ENCODE measurements at regions not wholly inside any gene's neighbourhood (a gene's known extent, or its start where the extent isn't known, plus 50 kb on each side); places are given as distances from the start of the nearest gene placed in this dataset.
"Not testable (repeated sequence)": the region's sequence is repeated elsewhere in the genome, so short reads cannot be mapped to it uniquely, and the experiment has no call there.

DNA sequence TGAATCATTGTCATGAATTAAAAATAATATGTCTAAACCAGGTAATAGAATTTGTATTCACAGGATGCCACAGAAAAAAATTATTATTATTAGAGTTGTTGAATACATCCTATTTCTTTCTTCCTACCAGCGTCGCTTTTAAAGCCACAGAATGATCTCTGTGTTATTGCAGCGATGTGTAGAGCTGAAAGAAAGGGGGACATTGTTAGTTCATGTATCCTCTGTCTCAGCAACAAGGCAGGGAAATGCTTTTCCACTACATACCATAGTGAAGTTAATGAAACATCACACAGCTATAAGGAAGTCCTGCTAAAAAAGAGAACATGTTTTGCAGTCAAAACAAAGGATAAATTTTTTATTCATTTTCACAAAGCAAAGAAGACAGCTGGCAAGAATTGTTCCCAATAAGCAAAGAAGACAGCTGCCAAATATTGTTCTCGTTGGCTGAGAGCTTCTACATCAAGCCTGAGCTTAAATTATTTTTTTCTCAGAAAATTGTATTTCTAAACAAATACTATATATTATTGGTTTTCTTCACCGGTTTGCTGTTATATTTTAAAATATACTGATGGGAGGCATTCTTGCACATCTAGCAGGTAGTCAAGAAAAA lies 1234.4 kb downstream of the SUCLG1 start:
- no peak for DNase-seq (ENCODE audit: low read depth, low spot score)
- no peak overlapping the region for H3K4me3 ChIP-seq (ENCODE audit: low read length)

DNA sequence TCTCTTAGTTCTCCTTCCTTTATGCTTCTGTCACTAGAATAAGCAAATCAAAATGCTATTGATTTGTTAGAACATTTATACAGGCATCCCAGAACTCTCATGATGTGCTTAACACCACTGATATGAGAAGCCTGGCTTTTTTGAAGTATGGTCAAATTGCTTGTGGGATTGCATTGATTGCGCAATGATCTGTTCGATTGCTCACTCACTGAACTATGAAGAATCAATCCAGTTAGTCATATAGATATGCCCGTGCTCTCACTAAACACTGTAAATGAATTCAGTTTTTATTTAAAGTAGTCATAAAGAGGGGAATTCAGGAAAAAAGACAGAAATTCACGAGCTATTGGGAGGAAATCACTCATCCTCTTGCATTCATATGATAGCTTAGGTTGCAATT lies 1237.8 kb downstream of the SUCLG1 start:
- no peak for DNase-seq (ENCODE audit: low read depth, low spot score)
- H3K4me3 ChIP-seq (ENCODE audit: low read length), result no peak overlapping the region

DNA sequence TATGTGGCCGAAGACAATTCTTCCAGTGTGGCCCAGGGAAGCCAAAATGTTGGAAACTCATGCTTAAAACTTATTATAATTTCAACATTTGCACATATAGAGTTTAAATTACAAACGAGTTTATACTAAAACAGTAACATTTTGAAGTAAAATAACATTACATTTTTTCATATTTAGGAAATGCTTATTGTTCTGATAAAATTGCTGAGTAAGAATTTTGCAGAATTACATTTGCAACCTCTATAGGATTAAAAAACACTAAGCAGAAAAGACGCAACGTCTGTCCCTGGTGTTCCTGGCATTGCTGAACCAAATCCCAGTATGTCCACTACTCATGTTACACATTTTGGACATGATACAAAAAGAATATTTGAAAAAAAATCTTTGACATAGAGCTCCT lies 1241.2 kb downstream of the SUCLG1 start:
- no peak for DNase-seq (ENCODE audit: low read depth, low spot score)
- no peak overlapping the region for H3K4me3 ChIP-seq (ENCODE audit: low read length)

DNA sequence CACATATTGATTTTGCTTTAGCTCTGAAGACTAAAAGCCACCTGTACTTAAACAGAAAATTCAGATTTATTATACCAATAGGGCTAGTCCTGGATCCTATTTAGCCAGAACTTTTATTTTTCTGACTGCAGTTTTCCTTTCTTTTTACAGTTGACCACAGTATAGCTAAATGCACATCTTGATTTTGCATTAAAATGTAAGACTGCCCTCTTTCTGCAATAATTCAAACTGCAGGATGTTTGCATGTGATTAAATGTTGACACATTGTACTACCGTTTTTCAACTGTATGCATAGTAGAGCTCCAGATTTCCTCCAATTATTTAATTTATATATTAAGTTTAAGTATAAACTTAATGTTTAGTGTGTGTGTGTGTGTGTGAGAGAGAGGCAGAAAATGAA lies 1262.9 kb downstream of the SUCLG1 start:
- DNase-seq (ENCODE audit: low read depth, low spot score), result peak; percentile 50
- H3K4me3 ChIP-seq (ENCODE audit: low read length), result no peak overlapping the region

DNA sequence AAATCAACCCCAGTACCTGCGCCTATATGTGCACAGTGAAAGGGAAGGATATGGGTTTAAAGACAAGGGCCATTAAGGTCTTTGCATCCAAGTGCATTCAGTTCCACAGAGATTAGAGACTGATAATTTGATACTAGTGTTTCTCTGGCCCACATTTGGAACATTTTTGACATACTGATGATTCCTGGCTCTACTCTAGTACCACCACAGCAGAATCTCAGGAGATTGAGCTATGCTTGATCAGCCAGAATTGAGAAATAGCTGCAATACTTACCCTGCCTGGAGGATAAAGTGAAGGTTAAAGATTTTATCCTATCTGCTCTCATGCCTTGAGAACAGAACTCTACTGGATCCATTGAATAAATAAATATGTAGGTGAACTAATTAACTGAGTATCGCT lies 1267.8 kb downstream of the SUCLG1 start:
- no peak overlapping the region for H3K4me3 ChIP-seq (ENCODE audit: low read length)
- no peak for DNase-seq (ENCODE audit: low read depth, low spot score)

DNA sequence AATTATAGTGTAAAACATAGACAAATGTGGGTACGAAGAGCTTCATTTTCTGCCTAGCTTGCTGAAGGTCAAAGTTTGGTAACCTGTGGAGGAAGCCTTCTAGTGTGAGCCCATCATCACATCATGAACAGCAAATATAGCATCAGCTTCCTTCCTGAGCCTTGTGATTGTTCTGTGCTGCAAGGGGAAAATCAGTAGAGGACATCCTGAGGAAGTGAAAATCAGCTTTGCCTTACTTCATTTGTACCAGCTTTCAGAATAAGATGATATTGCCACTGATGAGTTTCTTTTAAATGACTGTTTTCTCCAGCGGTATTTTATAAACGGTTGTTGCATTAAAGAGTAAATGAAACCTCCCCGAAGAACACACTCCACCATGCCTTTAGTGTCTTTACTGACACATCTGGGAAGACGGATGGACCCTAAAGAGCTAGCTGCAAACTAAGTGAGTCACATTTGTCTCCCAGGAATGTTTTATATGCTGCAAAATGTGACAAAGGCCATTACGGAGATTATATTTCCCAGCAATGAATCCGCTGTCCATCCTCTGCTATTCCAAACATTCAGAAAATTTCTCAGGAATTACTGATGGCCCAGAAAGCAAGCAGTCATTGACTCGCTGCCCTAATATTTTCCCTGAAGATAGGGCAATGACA lies 1272.8 kb downstream of the SUCLG1 start:
- DNase-seq (ENCODE audit: low read depth, low spot score), result no peak
- H3K4me3 ChIP-seq (ENCODE audit: low read length), result no peak overlapping the region

DNA sequence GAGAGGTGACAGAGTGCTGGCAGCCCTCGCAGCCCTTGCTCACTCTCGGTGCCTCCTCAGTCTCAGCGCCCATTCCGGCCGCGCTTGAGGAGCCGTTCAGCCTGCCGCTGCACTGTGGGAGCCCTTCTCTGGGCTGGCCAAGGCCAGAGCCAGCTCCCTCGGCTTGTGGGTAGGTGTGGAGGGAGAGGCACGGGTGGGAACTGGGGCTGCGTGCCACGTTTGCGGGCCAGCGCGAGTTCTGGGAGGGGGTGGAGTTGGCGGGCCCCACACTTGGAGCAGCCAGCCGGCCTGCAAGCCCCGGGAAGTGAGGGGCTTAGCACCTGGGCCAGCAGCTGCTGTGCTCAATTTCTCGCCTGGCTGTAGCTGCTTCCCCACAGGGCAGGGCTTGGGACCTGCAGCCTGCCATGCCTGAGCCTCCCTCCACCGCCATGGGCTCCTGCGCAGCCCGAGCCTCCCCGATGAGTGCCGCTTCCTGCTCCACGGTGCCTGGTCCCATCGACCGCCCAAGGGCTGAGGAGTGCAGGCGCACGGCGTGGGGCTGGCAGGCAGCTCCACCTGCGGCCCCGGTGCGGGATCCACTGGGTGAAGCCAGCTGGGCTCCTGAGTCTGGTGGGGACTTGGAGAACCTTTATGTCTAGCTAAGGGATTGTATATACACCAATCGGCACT lies 1278.1 kb downstream of the SUCLG1 start:
- not testable (repeated sequence) for DNase-seq (ENCODE audit: low read depth, low spot score); H3K4me3 ChIP-seq (ENCODE audit: low read length)

DNA sequence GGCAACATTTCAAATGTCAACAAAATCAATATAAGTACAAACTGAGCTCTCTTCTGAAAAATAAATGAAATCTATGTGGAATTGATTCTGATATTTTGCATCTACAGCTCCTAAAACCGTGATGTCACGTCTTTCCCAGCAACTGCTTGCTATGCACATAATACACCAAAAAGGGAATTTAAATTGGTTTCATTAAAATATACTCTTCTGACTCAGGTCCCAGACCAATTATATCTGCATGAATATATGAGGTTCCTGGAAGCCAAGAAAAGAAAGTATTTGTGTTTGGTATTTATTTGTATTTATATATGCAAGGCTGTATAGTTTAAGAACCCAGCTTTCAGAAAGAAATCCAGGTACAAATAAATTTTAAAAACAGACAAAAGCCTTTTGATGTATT lies 1282.5 kb downstream of the SUCLG1 start:
- DNase-seq (ENCODE audit: low read depth, low spot score), result no peak
- H3K4me3 ChIP-seq (ENCODE audit: low read length), result no peak overlapping the region

DNA sequence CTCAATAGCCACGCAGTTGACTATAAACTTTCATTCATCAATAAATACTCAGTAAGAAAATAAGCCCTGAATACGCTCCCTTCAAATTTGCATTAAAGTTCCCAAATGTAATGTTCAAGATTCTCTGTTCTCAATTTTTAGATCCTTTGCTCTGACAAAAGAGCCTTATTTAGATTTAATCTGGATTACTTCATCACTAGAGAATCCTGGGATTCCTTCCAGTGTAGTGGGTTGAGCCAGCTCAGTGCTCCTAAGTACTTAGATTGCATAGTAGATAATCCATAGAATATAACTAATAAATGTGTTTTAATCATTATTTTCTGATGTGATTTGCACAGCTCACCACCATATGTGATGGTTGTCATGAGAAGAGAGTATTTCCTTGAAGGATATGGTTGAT lies 1286.2 kb downstream of the SUCLG1 start:
- no peak for DNase-seq (ENCODE audit: low read depth, low spot score)
- no peak overlapping the region for H3K4me3 ChIP-seq (ENCODE audit: low read length)

DNA sequence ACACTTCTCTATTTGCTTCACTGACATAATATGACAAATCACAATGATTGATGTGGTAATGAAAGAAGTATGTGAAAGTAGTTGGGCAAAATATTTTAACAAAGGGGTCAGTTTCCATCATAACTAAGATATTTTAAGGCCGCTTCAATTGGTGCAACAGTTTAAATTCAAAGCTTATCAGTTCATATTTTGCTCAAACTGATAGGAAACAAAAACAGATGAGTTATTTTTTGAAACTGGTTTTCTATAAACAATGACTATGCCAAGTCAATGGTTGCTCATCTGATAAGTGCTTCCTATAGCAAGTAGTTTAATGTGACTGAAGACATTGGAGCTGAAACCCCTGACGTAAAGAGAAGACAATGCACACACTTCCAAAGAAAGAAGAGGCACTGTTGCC lies 1290.7 kb downstream of the SUCLG1 start:
- H3K4me3 ChIP-seq (ENCODE audit: low read length), result no peak overlapping the region
- no peak for DNase-seq (ENCODE audit: low read depth, low spot score)

DNA sequence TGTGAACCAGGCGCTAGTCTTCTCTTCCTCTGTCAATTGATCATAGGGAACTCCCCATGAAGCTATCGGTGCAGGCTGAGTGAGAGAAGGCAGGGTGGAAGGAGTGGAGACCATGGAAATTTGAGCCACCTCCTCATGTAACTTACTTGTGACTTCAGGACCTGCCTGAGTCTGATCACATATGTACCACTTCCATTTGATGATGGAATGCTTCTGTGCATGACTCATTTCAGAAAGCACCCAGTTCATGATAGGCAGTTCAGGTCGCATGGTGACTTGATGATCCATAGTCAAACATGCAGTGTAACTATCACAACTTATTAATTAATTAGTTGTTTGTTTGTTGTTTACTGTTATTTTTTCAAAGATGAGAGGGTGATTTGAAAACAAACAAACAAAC lies 1296.7 kb downstream of the SUCLG1 start:
- DNase-seq (ENCODE audit: low read depth, low spot score), result no peak
- no peak overlapping the region for H3K4me3 ChIP-seq (ENCODE audit: low read length)

DNA sequence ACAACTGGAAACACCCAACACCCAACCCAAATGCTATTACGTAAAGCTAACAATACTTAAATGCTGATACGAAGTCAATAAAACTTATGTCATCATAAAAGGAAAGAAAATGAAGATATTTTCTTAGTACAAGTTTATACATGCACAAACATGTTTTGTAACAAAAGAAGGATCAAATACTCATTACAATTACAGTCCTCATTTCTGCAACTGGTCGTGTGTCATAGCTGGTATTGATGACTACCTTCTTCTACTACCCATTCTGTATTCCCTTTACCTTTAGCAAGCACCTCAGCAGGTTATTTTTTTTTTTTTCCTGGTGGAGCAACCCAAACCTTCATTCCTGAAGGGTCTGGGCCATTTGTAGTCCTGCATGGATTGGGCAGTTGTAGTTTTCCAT lies 1298.5 kb downstream of the SUCLG1 start:
- no peak for DNase-seq (ENCODE audit: low read depth, low spot score)
- H3K4me3 ChIP-seq (ENCODE audit: low read length), result no peak overlapping the region

DNA sequence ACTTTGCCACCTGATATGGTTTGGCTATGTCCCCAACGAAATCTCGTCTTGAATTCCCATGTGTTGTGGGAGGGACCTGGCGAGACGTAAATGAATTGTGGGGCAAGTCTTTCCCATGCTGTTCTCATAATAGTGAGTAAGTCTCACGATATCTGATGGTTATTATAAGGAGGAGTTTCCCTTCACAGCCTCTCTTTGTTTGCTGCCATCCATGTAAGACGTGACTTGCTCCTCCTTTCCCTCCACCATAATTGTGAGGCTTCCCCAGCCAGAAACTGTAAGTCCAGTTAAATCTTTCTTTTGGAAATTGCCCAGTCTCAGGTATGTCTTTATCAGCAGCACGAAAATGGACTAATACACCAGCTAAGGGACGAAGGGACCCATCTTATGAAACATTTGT lies 1303.3 kb downstream of the SUCLG1 start:
- DNase-seq (ENCODE audit: low read depth, low spot score), result no peak
- no peak overlapping the region for H3K4me3 ChIP-seq (ENCODE audit: low read length)

DNA sequence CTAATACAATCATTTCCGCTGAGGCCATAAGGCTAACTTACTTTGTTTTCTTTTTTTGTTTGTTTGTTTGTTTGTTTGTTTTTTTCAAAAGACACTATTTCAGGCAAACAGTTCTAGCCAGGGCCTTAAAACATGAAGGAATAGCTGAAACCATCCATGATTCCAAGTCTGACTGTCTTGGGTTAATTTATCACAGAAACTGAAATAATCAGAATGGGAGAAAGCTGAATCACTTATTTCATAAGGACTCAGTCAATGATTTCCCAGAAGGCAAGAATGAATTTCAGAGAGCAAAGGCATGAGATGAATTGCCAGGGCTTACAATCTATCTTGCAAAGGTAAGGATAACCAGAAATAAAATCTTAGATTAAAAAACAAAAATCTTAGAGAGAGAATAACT lies 1315.1 kb downstream of the SUCLG1 start:
- no peak overlapping the region for H3K4me3 ChIP-seq (ENCODE audit: low read length)

DNA sequence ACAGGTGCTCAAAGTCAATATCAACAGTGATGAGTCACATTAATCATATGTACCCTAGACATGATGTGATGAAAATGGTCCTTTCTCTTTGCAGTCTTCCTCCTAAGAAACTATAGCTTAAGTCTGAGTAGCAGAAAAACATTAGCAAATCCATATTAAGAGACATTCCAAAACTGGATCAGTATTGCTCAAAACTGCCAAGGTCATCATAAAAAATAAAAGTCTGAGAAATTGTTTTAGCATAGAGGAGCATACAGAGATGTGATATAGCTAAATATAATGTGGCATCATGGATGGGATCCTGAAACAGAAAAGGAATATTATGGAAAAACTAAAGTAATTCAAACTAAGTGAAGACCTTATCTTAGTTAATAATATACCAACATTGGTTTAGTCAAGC lies 1316.1 kb downstream of the SUCLG1 start:
- DNase-seq (ENCODE audit: low read depth, low spot score), result no peak
- no peak overlapping the region for H3K4me3 ChIP-seq (ENCODE audit: low read length)

More for the DNA sequence above, 1315.1 kb downstream of the SUCLG1 start:
- DNase-seq (ENCODE audit: low read depth, low spot score), result no peak

DNA sequence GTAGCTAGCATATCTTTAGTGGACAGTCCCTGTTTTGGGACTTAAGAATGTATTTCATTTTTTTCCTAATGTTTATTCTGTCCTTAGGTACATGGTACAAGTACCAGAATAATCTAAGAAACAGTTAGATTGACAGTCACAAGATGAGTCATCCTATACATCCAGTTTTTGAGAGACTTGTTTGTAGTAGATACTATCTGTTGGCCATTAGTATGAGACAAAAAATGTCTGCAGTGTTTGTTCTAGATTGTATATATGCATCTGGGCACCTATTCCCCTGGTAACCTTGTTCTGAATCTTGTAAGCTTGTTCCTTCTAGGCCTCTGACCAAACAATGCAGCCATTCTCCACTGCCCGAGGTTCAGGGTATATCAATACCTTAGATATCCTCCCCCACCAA lies 1343.5 kb downstream of the SUCLG1 start:
- DNase-seq (ENCODE audit: low read depth, low spot score), result no peak

DNA sequence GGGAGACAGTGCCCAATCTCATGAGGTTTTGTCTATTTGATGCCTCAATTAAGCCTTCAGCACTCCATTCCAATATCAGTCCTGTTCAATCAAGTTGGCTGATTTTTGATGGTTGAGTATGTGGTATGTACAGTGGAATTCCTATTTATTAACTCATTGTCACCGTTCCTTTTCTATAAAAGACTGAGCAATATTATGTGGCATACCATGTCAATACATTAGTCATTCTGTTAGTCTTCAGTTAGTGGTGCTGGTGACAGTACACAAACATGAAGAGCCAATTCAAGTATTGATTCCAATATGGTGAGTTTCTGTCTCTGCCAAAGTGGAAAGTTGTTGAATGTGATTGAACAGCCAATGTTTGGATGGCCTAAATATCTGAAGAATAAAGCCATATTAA lies 1343.9 kb downstream of the SUCLG1 start:
- DNase-seq (ENCODE audit: low read depth, low spot score), result no peak
- no peak overlapping the region for H3K4me3 ChIP-seq (ENCODE audit: low read length)

More for the DNA sequence above, 1343.5 kb downstream of the SUCLG1 start:
- H3K4me3 ChIP-seq (ENCODE audit: low read length), result no peak overlapping the region

DNA sequence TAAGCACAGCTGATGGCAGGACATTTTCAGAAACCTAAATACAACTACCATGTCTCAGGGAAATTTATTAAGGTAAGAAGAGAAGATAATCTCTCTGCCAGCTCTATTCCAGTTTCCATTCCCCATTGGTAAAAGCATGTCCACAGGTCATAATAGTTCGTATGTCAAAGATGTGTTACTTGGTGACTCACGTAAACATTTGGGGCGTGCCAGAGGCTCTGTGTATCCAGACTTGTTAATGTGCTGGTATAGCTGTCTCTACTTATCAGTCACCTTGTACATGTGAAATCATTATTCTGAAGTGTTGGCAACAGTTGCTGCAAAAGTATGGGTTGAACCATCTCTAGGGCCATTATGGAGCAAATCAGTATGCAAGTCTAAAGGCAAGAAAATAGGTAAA lies 1345.1 kb downstream of the SUCLG1 start:
- no peak for DNase-seq (ENCODE audit: low read depth, low spot score)
- H3K4me3 ChIP-seq (ENCODE audit: low read length), result no peak overlapping the region

DNA sequence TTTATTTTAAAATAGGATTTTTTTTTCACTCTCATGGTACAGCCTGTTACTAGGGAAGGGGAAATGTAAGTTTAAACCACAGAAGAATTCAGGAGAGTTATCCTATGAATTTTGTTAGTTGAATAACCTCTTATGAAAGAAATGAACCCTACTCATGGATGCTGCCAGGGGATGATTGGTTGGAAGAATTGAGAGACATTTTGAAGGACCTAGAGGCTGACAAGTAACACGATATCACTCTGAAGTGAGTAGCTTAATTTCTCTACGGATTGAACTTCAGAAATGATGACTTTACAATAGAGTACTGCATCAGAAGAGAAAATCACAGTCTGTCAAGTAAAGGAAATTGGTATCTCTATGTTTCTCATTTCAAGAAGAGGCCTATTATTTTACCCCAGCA lies 1346.2 kb downstream of the SUCLG1 start:
- DNase-seq (ENCODE audit: low read depth, low spot score), result no peak
- no peak overlapping the region for H3K4me3 ChIP-seq (ENCODE audit: low read length)

DNA sequence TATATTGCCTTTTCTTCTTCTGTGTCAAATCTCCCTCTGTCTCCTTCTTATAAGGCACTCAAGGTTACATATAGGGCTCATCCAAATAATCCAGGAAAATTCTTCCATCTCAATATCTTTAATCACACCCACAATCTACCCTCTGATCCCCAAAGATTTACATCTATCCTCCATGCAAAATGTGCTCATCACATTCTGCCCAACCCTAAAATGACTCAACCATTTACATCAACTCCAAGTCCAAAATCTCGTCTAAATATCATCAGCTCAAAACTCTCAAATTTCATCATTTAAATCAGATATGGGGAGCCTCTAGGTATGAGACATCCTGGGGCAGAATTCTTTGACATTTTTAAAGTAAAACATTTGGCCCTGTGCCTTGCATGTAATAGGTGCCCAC lies 1349.8 kb downstream of the SUCLG1 start:
- no peak overlapping the region for H3K4me3 ChIP-seq (ENCODE audit: low read length)
- DNase-seq (ENCODE audit: low read depth, low spot score), result no peak

DNA sequence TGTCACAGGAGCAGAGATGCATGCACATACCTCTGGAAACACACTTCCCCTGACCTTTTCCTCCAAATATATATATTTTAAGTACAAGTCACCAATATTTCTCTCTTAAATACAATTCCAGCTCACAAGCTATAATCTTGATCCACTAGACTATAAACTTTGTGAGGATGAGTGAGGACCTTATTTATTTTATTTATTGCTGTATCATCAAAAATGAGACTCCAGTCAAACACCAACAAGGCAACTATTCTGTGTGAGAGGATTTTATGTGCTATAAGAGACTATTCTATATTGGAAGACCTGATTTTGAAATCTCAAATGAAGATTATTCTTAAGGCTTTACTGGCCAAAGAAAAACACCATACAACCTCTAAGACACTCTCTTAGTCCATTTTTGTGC lies 1352.2 kb downstream of the SUCLG1 start:
- no peak overlapping the region for H3K4me3 ChIP-seq (ENCODE audit: low read length)
- DNase-seq (ENCODE audit: low read depth, low spot score), result no peak
